Hepatocyte (in vitro differentiated cells): ENCODE measurements at regions not wholly inside any gene's neighbourhood (a gene's known extent, or its start where the extent isn't known, plus 50 kb on each side); places are given as distances from the start of the nearest gene placed in this dataset.

Experiments
- DNase-seq: peaks from one replicate; pipeline ENCODE4 v3.0.0-alpha.2; 2016; ENCODE audit warnings: low spot score
- H2AFZ ChIP-seq: fragments of 200-600 bp; sonication (generic); 2 replicates; pipeline ENCODE4 v1.6.0; 2016; ENCODE audit warnings: antibody characterized with exemption, mild to moderate bottlenecking
- H3K27ac ChIP-seq: fragments of 200-600 bp; sonication (generic); 2 replicates; pipeline ENCODE4 v1.5.1; 2016; ENCODE audit warnings: mild to moderate bottlenecking
- H3K27me3 ChIP-seq: fragments of 200-600 bp; sonication (generic); 2 replicates; pipeline ENCODE4 v1.6.1; 2016
- H3K36me3 ChIP-seq: fragments of 200-600 bp; sonication (generic); replicated peaks from 2 replicates; pipeline ENCODE4 v1.5.1; 2016; ENCODE audit warnings: low read depth; ENCODE audit not compliant: insufficient read depth
- H3K4me1 ChIP-seq: fragments of 200-600 bp; sonication (generic); 2 replicates; pipeline ENCODE4 v1.5.1; 2016; ENCODE audit warnings: mild to moderate bottlenecking, moderate library complexity; ENCODE audit not compliant: insufficient read depth
- H3K4me2 ChIP-seq: fragments of 200-600 bp; sonication (generic); 2 replicates; pipeline ENCODE4 v1.6.0; 2016
- H3K4me3 ChIP-seq: fragments of 200-600 bp; sonication (generic); 2 replicates; pipeline ENCODE4 v1.5.1; 2016; ENCODE audit warnings: mild to moderate bottlenecking
- H3K79me2 ChIP-seq: fragments of 200-600 bp; sonication (generic); 2 replicates; pipeline ENCODE4 v1.6.0; 2017; ENCODE audit warnings: mild to moderate bottlenecking
- H3K9me2 ChIP-seq: fragments of 200-600 bp; sonication (generic); replicated peaks from 2 replicates; pipeline ENCODE4 v1.6.0; 2017; ENCODE audit warnings: mild to moderate bottlenecking; ENCODE audit not compliant: insufficient read depth
- H3K9me3 ChIP-seq: fragments of 200-600 bp; sonication (generic); 2 replicates; pipeline ENCODE4 v1.5.1; 2016; ENCODE audit warnings: low read depth, mild to moderate bottlenecking
- H4K20me1 ChIP-seq: fragments of 200-600 bp; sonication (generic); 2 replicates; pipeline ENCODE4 v1.6.0; 2016; ENCODE audit warnings: mild to moderate bottlenecking; ENCODE audit not compliant: insufficient read depth, poor library complexity, severe bottlenecking
- EZH2 ChIP-seq: fragments of 200-600 bp; sonication (generic); IDR thresholded peaks from 2 replicates; pipeline ENCODE4 v1.6.1; 2016; ENCODE audit warnings: antibody characterized with exemption, mild to moderate bottlenecking, borderline replicate concordance
- EZH2phosphoT487 ChIP-seq: fragments of 200-600 bp; sonication (generic); IDR thresholded peaks from one replicate; pipeline ENCODE4 v1.6.1; 2018; ENCODE audit warnings: antibody characterized with exemption, mild to moderate bottlenecking, low read depth, moderate library complexity; ENCODE audit not compliant: unreplicated experiment, severe bottlenecking
- WGBS: methylation state at CpG from one replicate; pipeline ENCODE4 v1.1.6; 2016; ENCODE audit warnings: low lambda C conversion rate; ENCODE audit errors: missing lambda C conversion rate; 5-methylcytosine and 5-hydroxymethylcytosine counted together
- TF ChIP-seq, protein P1 (sequence below): fragments of 200-600 bp; sonication (generic); IDR thresholded peaks from 2 replicates; pipeline ENCODE4 v1.5.1; 2016; ENCODE audit warnings: antibody characterized with exemption, mild to moderate bottlenecking; ENCODE audit not compliant: poor library complexity

GRCh38 chr5:125207856-125208255 is 461.4 kb upstream of the ZNF608 start:
- Histone ChIP-seq H3K36me3 (no peaks in the 10 kb centered on the region), H2AFZ (no peak overlapping the region), H3K27ac (no peak overlapping the region), H4K20me1 (no peaks in the 10 kb centered on the region), H3K27me3 (no peaks in the 10 kb centered on the region), H3K9me2 (no peaks in the 10 kb centered on the region), H3K9me3 (no peaks in the 10 kb centered on the region), H3K4me2 (no peak overlapping the region), H3K4me3 (no peak overlapping the region), H3K79me2 (no peaks in the 10 kb centered on the region), H3K4me1 (no peaks in the 10 kb centered on the region)
- no peak for DNase-seq
- TF ChIP-seq EZH2phosphoT487 (no peak), EZH2 (no peak)
- TF ChIP-seq, protein P1, sequence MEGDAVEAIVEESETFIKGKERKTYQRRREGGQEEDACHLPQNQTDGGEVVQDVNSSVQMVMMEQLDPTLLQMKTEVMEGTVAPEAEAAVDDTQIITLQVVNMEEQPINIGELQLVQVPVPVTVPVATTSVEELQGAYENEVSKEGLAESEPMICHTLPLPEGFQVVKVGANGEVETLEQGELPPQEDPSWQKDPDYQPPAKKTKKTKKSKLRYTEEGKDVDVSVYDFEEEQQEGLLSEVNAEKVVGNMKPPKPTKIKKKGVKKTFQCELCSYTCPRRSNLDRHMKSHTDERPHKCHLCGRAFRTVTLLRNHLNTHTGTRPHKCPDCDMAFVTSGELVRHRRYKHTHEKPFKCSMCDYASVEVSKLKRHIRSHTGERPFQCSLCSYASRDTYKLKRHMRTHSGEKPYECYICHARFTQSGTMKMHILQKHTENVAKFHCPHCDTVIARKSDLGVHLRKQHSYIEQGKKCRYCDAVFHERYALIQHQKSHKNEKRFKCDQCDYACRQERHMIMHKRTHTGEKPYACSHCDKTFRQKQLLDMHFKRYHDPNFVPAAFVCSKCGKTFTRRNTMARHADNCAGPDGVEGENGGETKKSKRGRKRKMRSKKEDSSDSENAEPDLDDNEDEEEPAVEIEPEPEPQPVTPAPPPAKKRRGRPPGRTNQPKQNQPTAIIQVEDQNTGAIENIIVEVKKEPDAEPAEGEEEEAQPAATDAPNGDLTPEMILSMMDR: no peak

- H3K4me2 ChIP-seq: no peak overlapping the region
- H3K4me3 ChIP-seq: no peak overlapping the region
- no peaks in the 10 kb centered on the region for H3K9me3 ChIP-seq
- H3K79me2 ChIP-seq: no peaks in the 10 kb centered on the region
- no peak overlapping the region for H2AFZ ChIP-seq
- TF ChIP-seq EZH2: no peak
- TF ChIP-seq, protein P1: no peak
- H3K27ac ChIP-seq: no peak overlapping the region
- no peaks in the 10 kb centered on the region for H3K27me3 ChIP-seq
- H3K4me1 ChIP-seq: no peaks in the 10 kb centered on the region
- WGBS: 70% methylated on average over 2 of the region's 2 CpGs
- no peaks in the 10 kb centered on the region for H3K36me3 ChIP-seq
- no peaks in the 10 kb centered on the region for H3K9me2 ChIP-seq
- H4K20me1 ChIP-seq: no peaks in the 10 kb centered on the region
- DNase-seq: no peak
Measured at GRCh38 chr5:125209650-125210049, 463.2 kb upstream of the ZNF608 start.

GRCh38 chr5:125210242-125210947 is 464.0 kb upstream of the ZNF608 start:
- H3K9me2 ChIP-seq: no peaks in the 10 kb centered on the region
- TF ChIP-seq, protein P1: no peak
- TF ChIP-seq EZH2 (no peak), EZH2phosphoT487 (no peak)
- no peaks in the 10 kb centered on the region for H4K20me1 ChIP-seq
- H3K4me1 ChIP-seq: no peaks in the 10 kb centered on the region
- 88% methylated on average over 1 of the region's 1 CpG for WGBS
- H3K79me2 ChIP-seq: no peaks in the 10 kb centered on the region
- H2AFZ ChIP-seq: no peak overlapping the region
- H3K9me3 ChIP-seq: no peaks in the 10 kb centered on the region
- no peak for DNase-seq
- no peaks in the 10 kb centered on the region for H3K27me3 ChIP-seq
- H3K36me3 ChIP-seq: no peaks in the 10 kb centered on the region
- no peak overlapping the region for H3K4me2 ChIP-seq
- no peak overlapping the region for H3K27ac ChIP-seq
- no peak overlapping the region for H3K4me3 ChIP-seq

DNA sequence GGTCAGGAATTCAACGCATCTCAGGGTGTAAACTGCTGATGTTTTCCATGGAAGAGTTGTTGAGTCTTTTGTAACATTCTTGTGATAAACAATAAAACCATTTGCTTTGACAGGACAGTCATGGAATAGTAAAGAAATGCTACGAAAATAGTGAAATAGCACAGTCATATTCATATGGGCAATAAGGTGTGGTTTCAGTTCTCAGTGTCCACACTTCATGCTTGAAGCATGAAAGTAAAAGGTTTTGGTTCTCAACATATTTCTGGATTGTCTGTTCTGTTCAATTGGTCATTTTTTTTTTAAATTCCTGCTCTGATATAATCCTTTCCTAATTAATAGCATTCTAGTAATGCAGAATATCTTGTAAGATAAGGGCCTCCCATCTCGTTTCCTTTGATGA is 467.6 kb upstream of the ZNF608 start:
- Histone ChIP-seq H4K20me1 (no peaks in the 10 kb centered on the region), H3K36me3 (no peaks in the 10 kb centered on the region), H3K79me2 (no peaks in the 10 kb centered on the region), H3K4me3 (no peak overlapping the region), H2AFZ (no peak overlapping the region), H3K27ac (no peak overlapping the region), H3K27me3 (no peaks in the 10 kb centered on the region), H3K4me1 (no peaks in the 10 kb centered on the region), H3K4me2 (no peak overlapping the region), H3K9me3 (no peaks in the 10 kb centered on the region), H3K9me2 (no peaks in the 10 kb centered on the region)
- WGBS: 78% methylated on average over 3 of the region's 3 CpGs
- TF ChIP-seq, protein P1: no peak
- no peak for TF ChIP-seq EZH2phosphoT487
- no peak for TF ChIP-seq EZH2
- DNase-seq: no peak
